Activated CD4-positive, alpha-beta T cell treated with anti-CD3 and anti-CD28 coated beads, Interleukin-2, amount 10 ng/mL, durations not matched to agents 7 days and 5 days (primary cell): ENCODE measurements at regions not wholly inside any gene's neighbourhood (a gene's known extent, or its start where the extent isn't known, plus 50 kb on each side); places are given as distances from the start of the nearest gene placed in this dataset.

Experiments
- CTCF ChIA-PET: fragments of 350-600 bp; sonication (Branson Sonifier 250); formaldehyde crosslinking; loops from one replicate; lab custom pipeline; 2021; ENCODE audit warnings: antibody characterized with exemption; lab: Charles Lee
- POLR2A ChIA-PET: fragments of 350-600 bp; sonication (Branson Sonifier 250); formaldehyde crosslinking; loops from one replicate; lab custom pipeline; 2021; ENCODE audit warnings: antibody characterized with exemption; lab: Charles Lee
- DNase-seq: peaks from one replicate; pipeline ENCODE4 v3.0.0-alpha.2; 2020
- H3K27ac Mint-ChIP-seq: one replicate; pipeline ENCODE4 v1.8.0; 2021; ENCODE audit warnings: mild to moderate bottlenecking, moderate library complexity, mixed read lengths
- H3K27me3 Mint-ChIP-seq: one replicate; pipeline ENCODE4 v1.8.0; 2021; ENCODE audit warnings: mixed read lengths
- H3K36me3 Mint-ChIP-seq: one replicate; pipeline ENCODE4 v1.8.0; 2021; ENCODE audit warnings: low read depth, mixed read lengths
- H3K4me1 Mint-ChIP-seq: one replicate; pipeline ENCODE4 v1.8.0; 2021; ENCODE audit warnings: mixed read lengths
- H3K4me3 Mint-ChIP-seq: one replicate; pipeline ENCODE4 v1.8.0; 2021; ENCODE audit warnings: mild to moderate bottlenecking, moderate library complexity, mixed read lengths
- H3K9me3 Mint-ChIP-seq: one replicate; pipeline ENCODE4 v1.8.0; 2021; ENCODE audit warnings: mixed read lengths

DNA sequence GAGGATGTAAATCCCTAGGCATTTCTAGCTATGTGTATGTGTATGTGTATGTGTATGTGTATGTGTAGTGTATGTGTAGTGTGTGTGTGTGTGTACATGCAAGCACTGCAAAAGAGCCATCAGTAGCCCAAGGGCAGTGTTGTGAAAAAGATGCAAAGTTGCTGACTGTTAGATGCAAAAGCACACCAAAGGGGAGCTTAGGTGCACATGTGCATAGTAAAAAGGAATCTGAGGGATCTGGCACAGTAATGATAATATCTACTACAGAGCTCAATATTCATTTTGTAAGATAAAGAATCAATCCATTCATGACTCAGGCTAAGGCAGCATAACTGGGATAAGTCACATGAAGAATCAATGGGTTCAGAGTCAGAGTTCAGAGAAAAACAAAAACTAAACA, 80.2 kb downstream of the TMEM47 start:
- Mint-ChIP-seq H3K27ac (no peak overlapping the region), H3K27me3 (no peaks in the 10 kb centered on the region), H3K9me3 (no peaks in the 10 kb centered on the region), H3K4me3 (no peak overlapping the region), H3K36me3 (no peaks in the 10 kb centered on the region), H3K4me1 (no peaks in the 10 kb centered on the region)
- POLR2A ChIA-PET, result no interaction called here
- DNase-seq, result no peak
- CTCF ChIA-PET, result no interaction called here

DNA sequence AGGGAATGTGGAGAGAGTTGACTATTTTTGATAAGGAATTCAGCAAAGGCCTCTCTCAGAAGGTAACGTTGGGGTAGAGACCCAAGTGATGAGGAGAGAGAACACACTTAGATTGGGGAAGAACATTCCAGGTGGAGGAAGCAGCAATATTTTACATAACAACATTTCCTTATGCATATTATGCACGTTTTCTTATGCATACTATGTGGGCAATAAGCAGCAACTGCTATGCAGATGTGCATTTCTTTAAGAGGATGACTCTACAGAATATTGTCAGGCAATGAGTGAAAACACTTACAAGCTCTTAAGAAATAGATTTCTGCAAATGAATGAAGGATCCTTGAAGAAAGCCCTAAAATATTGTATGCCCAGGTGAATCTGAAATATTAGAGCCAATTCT, 91.1 kb downstream of the TMEM47 start:
- no peak for DNase-seq
- H3K4me1 Mint-ChIP-seq, result no peaks in the 10 kb centered on the region
- H3K36me3 Mint-ChIP-seq, result no peaks in the 10 kb centered on the region
- no peak overlapping the region for H3K4me3 Mint-ChIP-seq
- POLR2A ChIA-PET, result no interaction called here
- H3K27ac Mint-ChIP-seq, result no peak overlapping the region
- H3K27me3 Mint-ChIP-seq, result no peaks in the 10 kb centered on the region
- CTCF ChIA-PET, result no interaction called here
- peaks cover 2% of the 10 kb centered on the region for H3K9me3 Mint-ChIP-seq

GRCh38 chrX:34563804-34564203, 93.3 kb downstream of the TMEM47 start:
- no peaks in the 10 kb centered on the region for H3K36me3 Mint-ChIP-seq
- H3K4me1 Mint-ChIP-seq, result no peaks in the 10 kb centered on the region
- ChIA-PET POLR2A (no interaction called here), CTCF (no interaction called here)
- no peaks in the 10 kb centered on the region for H3K27me3 Mint-ChIP-seq
- H3K27ac Mint-ChIP-seq, result no peak overlapping the region
- no peak for DNase-seq
- H3K9me3 Mint-ChIP-seq, result peaks cover 1% of the 10 kb centered on the region
- no peak overlapping the region for H3K4me3 Mint-ChIP-seq

DNA sequence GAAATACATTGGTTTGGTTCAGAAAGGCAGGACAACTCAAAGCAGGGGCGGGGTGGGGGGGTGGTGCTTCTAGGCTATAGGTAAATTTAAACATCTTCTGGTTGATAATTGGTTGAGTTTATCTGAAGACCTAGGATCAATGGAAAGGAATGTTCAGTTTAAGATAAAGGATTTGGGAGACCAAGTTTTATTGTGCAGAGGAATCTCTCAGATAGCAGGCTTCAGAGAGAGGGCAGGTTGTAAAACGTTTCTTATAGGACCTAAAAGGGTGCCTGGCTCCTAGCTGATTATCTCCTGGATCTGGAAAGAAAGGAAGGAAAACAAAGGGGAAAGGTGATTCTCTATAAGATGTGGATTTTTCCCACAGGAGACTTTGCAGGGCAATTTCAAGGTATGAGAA, 94.0 kb downstream of the TMEM47 start:
- Mint-ChIP-seq H3K27ac (no peak overlapping the region), H3K4me3 (no peak overlapping the region), H3K36me3 (no peaks in the 10 kb centered on the region), H3K4me1 (no peaks in the 10 kb centered on the region), H3K27me3 (no peaks in the 10 kb centered on the region), H3K9me3 (no peaks in the 10 kb centered on the region)
- DNase-seq, result no peak
- ChIA-PET CTCF (no interaction called here), POLR2A (no interaction called here)

DNA sequence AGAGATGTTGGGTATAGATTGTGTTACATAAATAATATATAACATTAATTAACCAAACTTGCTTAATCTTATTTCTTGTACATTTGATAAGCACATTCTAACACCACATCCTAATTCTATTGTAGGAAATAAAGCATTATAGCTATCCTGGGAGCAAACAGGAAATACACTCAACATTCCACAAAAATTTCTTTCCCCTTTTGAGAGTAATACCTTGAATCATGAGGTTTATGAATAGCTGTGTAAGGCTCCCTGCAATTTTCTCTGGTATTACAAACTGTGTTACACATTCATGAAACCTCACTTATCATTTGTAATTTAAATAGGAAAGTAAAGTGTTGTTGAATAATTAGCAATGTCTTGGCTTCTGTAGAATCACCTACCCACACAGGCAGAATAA, 95.1 kb downstream of the TMEM47 start:
- CTCF ChIA-PET, result no interaction called here
- POLR2A ChIA-PET, result no interaction called here
- H3K4me3 Mint-ChIP-seq, result no peak overlapping the region

DNA sequence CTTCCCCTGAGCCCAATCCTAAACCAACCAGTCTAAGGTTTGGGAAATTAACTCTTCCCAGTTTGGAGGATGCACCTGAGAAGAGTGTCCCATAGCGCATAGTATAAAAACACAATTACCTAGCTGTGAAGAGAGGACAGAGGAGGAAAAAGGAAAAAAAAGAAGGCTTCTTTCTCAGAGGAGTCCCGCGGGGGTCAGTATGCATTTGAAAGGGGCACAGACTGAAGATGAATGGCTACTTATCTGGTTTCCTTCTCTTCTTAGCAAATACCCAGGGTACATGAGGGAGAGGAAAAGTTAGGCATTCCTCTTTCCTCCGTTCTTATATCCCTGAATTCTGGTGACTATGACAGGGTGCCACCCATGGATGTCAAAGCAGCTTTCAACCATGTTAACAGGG, 96.9 kb downstream of the TMEM47 start:
- no peak for DNase-seq
- Mint-ChIP-seq H3K4me1 (no peaks in the 10 kb centered on the region), H3K27ac (no peak overlapping the region), H3K9me3 (no peaks in the 10 kb centered on the region), H3K36me3 (no peaks in the 10 kb centered on the region), H3K4me3 (no peak overlapping the region), H3K27me3 (no peaks in the 10 kb centered on the region)
- CTCF ChIA-PET, result no interaction called here
- POLR2A ChIA-PET, result no interaction called here

More for the DNA sequence above, 95.1 kb downstream of the TMEM47 start:
- H3K4me1 Mint-ChIP-seq, result no peaks in the 10 kb centered on the region
- no peak for DNase-seq
- no peaks in the 10 kb centered on the region for H3K9me3 Mint-ChIP-seq
- no peak overlapping the region for H3K27ac Mint-ChIP-seq
- no peaks in the 10 kb centered on the region for H3K27me3 Mint-ChIP-seq
- H3K36me3 Mint-ChIP-seq, result no peaks in the 10 kb centered on the region

DNA sequence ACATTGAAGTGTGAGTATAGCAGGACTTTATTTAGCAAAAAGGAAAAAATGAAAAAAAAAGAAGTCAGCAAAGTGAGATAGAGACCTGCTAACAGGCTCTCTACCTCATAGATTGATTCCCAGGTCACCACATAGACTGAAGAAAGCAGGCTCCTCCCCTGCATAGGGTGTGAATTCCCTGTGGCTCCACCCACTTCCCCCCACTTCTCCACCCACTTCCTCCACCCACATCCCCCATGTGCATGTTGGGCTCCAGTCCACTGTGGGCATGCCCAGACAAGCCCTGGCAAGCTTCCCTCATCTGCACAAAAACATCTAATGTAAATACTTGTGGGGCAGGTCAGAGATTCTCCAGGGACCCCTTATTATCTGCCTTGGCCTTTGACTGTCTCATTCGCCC, 97.8 kb downstream of the TMEM47 start:
- POLR2A ChIA-PET, result no interaction called here
- no peaks in the 10 kb centered on the region for H3K4me1 Mint-ChIP-seq
- peak; percentile 5 for DNase-seq
- no peak overlapping the region for H3K4me3 Mint-ChIP-seq
- CTCF ChIA-PET, result no interaction called here
- H3K27me3 Mint-ChIP-seq, result no peaks in the 10 kb centered on the region
- H3K36me3 Mint-ChIP-seq, result no peaks in the 10 kb centered on the region
- H3K9me3 Mint-ChIP-seq, result no peaks in the 10 kb centered on the region
- H3K27ac Mint-ChIP-seq, result no peak overlapping the region

DNA sequence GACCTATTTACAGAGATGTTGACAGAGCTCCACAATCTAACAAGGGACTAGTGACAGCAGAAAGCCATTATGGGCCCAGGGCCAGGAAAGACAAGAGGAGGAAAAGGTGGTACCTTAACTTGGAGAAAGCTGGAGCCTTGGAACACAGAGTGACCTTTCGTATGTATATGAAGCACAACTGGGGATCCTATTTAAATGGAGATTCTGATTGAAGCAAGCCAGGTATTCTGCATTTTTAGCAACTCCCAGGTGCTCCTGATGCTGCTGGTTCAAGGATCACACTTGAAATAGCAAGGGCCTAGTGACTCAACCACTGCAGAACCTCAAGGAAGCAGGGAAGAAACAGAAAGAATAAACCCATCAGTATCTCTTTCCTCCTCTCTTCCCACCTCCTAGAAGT, 99.4 kb downstream of the TMEM47 start:
- no peak for DNase-seq
- Mint-ChIP-seq H3K27me3 (no peaks in the 10 kb centered on the region), H3K4me1 (no peaks in the 10 kb centered on the region), H3K4me3 (no peak overlapping the region), H3K27ac (no peak overlapping the region), H3K9me3 (no peaks in the 10 kb centered on the region), H3K36me3 (no peaks in the 10 kb centered on the region)
- POLR2A ChIA-PET, result no interaction called here
- CTCF ChIA-PET, result no interaction called here

DNA sequence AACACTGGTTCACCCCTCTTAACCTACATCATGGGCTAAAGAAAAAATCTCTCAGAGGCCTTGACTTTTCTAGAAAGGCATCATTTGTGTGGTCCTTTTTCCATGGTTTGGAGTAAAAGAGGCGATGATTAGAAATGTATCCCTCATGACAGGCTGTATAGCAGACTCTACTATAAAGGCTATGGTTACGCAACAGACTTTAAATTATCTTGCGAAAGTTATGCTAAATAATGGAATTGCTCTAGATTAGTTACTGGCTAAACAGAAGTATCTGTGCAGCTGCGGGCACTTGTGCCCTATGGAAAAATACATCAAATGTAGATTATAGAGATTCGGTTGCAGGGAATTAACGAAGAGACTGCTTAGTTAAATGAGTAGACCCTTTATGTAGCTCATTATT, 101.6 kb downstream of the TMEM47 start:
- no peaks in the 10 kb centered on the region for H3K27me3 Mint-ChIP-seq
- H3K27ac Mint-ChIP-seq, result no peak overlapping the region
- no peak for DNase-seq
- no peaks in the 10 kb centered on the region for H3K4me1 Mint-ChIP-seq
- ChIA-PET POLR2A (no interaction called here), CTCF (no interaction called here)
- no peak overlapping the region for H3K4me3 Mint-ChIP-seq
- H3K9me3 Mint-ChIP-seq, result no peaks in the 10 kb centered on the region
- H3K36me3 Mint-ChIP-seq, result no peaks in the 10 kb centered on the region

- CTCF ChIA-PET, result no interaction called here
- Mint-ChIP-seq H3K9me3 (no peaks in the 10 kb centered on the region), H3K4me3 (no peak overlapping the region), H3K27ac (no peak overlapping the region), H3K4me1 (no peaks in the 10 kb centered on the region), H3K27me3 (no peaks in the 10 kb centered on the region), H3K36me3 (no peaks in the 10 kb centered on the region)
- DNase-seq, result no peak
- POLR2A ChIA-PET, result no interaction called here
Observed at GRCh38 chrX:34546366-34546765, 110.7 kb downstream of the TMEM47 start.

DNA sequence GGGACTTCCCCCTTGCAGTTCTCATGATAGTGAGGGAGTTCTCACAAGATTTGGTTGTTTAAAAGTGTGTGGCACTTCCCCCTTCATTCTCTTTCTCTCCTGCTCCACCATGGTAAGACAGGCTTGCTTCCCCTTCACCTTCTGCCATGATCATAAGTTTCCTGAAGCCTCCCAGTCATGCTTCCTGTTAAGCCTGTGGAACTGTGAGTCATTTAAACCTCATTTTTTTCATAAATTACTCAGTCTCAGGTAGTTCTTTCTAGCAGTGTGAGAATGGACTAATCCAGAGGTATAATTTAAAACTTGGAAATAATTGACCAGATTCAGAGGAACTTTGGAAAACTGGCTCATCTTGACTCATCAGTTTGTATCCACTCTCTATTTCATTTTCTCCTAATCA, 129.0 kb downstream of the TMEM47 start:
- H3K36me3 Mint-ChIP-seq, result no peaks in the 10 kb centered on the region
- H3K4me3 Mint-ChIP-seq, result no peak overlapping the region
- ChIA-PET POLR2A (no interaction called here), CTCF (no interaction called here)
- peaks cover 2% of the 10 kb centered on the region for H3K9me3 Mint-ChIP-seq
- no peaks in the 10 kb centered on the region for H3K27me3 Mint-ChIP-seq
- H3K4me1 Mint-ChIP-seq, result no peaks in the 10 kb centered on the region
- H3K27ac Mint-ChIP-seq, result no peak overlapping the region
- no peak for DNase-seq

GRCh38 chrX:34521563-34521962, 135.5 kb downstream of the TMEM47 start:
- H3K4me3 Mint-ChIP-seq, result no peak overlapping the region
- H3K36me3 Mint-ChIP-seq, result no peaks in the 10 kb centered on the region
- no peak overlapping the region for H3K27ac Mint-ChIP-seq
- no peaks in the 10 kb centered on the region for H3K27me3 Mint-ChIP-seq
- no peaks in the 10 kb centered on the region for H3K4me1 Mint-ChIP-seq
- ChIA-PET CTCF (no interaction called here), POLR2A (no interaction called here)
- peaks cover 3% of the 10 kb centered on the region for H3K9me3 Mint-ChIP-seq
- DNase-seq, result no peak

GRCh38 chrX:34509394-34509793, 147.7 kb downstream of the TMEM47 start:
- ChIA-PET POLR2A (no interaction called here), CTCF (no interaction called here)
- no peaks in the 10 kb centered on the region for H3K4me1 Mint-ChIP-seq
- H3K27me3 Mint-ChIP-seq, result no peaks in the 10 kb centered on the region
- no peak overlapping the region for H3K4me3 Mint-ChIP-seq
- DNase-seq, result no peak
- H3K36me3 Mint-ChIP-seq, result no peaks in the 10 kb centered on the region
- H3K9me3 Mint-ChIP-seq, result no peaks in the 10 kb centered on the region
- no peak overlapping the region for H3K27ac Mint-ChIP-seq

GRCh38 chrX:34503119-34503518, 154.0 kb downstream of the TMEM47 start:
- no peak for DNase-seq
- Mint-ChIP-seq H3K36me3 (no peaks in the 10 kb centered on the region), H3K27me3 (no peaks in the 10 kb centered on the region), H3K27ac (no peak overlapping the region), H3K4me3 (no peak overlapping the region), H3K4me1 (no peaks in the 10 kb centered on the region), H3K9me3 (peaks cover 2% of the 10 kb centered on the region)
- POLR2A ChIA-PET, result no interaction called here
- CTCF ChIA-PET, result no interaction called here

DNA sequence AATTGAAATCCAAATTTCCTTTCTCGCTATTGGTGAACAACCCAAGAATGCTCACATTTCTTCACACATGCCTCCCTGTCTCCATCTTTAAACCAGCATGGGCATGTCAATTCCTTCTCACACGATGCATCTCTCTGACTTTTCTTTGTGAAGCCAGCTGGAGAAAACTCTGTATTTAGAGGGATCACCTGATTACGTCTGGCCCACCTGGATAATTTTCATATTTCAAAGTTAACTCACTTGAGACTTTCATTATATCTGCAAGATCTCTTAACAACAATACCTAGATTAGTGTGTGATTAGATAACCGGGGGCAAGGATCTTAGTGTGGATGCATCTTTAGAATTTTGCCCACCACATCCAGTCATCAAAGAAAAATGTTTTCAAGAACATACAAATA, 164.0 kb downstream of the TMEM47 start:
- POLR2A ChIA-PET, result no interaction called here
- no peaks in the 10 kb centered on the region for H3K4me1 Mint-ChIP-seq
- CTCF ChIA-PET, result no interaction called here
- H3K4me3 Mint-ChIP-seq, result no peak overlapping the region
- no peak overlapping the region for H3K27ac Mint-ChIP-seq
- no peak for DNase-seq
- H3K27me3 Mint-ChIP-seq, result no peaks in the 10 kb centered on the region
- no peaks in the 10 kb centered on the region for H3K36me3 Mint-ChIP-seq
- H3K9me3 Mint-ChIP-seq, result no peaks in the 10 kb centered on the region
